ENCODE measurements at regions not wholly inside any gene's neighbourhood (a gene's known extent, or its start where the extent isn't known, plus 50 kb on each side); places are given as distances from the start of the nearest gene placed in this dataset.

GRCh38 chr13:50340146-50340545 is 324.9 kb downstream of the KCNRG start:
- TF ChIP-seq CTCF (IDR thresholded peaks at IDR 0.05) (no peak), POLR2AphosphoS5 (IDR thresholded peaks at IDR 0.05) (no peak), POLR2A (IDR thresholded peaks at IDR 0.05; ENCODE audit: low read depth) (no peak), EP300 (IDR thresholded peaks at IDR 0.05) (no peak)

All from esophagus muscularis mucosa (tissue), 4 donors.